ENCODE measurements at regions not wholly inside any gene's neighbourhood (a gene's known extent, or its start where the extent isn't known, plus 50 kb on each side); places are given as distances from the start of the nearest gene placed in this dataset.

GRCh38 chr6:95685822-95686221 lies 108.5 kb downstream of the MANEA start:
- H3K4me3 ChIP-seq (ENCODE audit: low read depth, low read length): no peak overlapping the region
- no peak for TF ChIP-seq CTCF (IDR thresholded peaks at IDR 0.05; ENCODE audit: low read depth, low read length, missing control alignments)
- in situ Hi-C loops (cut with HindIII; ENCODE audit: low sequenced_read_pairs): no loop called here
- no peak for DNase-seq (ENCODE audit: low read depth)

GRCh38 chr6:95686272-95686671 lies 108.9 kb downstream of the MANEA start:
- no peak for DNase-seq (ENCODE audit: low read depth)
- no peak overlapping the region for H3K4me3 ChIP-seq (ENCODE audit: low read depth, low read length)
- no peak for TF ChIP-seq CTCF (IDR thresholded peaks at IDR 0.05; ENCODE audit: low read depth, low read length, missing control alignments)
- in situ Hi-C loops (cut with HindIII; ENCODE audit: low sequenced_read_pairs): no loop called here

- H3K4me3 ChIP-seq (ENCODE audit: low read depth, low read length): no peak overlapping the region
- no peak for TF ChIP-seq CTCF (IDR thresholded peaks at IDR 0.05; ENCODE audit: low read depth, low read length, missing control alignments)
- in situ Hi-C loops (cut with HindIII; ENCODE audit: low sequenced_read_pairs): no loop called here
- no peak for DNase-seq (ENCODE audit: low read depth)
These were observed 109.6 kb downstream of the MANEA start for GRCh38 chr6:95686895-95687294.

- no peak for TF ChIP-seq CTCF (IDR thresholded peaks at IDR 0.05; ENCODE audit: low read depth, low read length, missing control alignments)
- H3K4me3 ChIP-seq (ENCODE audit: low read depth, low read length): no peak overlapping the region
- in situ Hi-C loops (cut with HindIII; ENCODE audit: low sequenced_read_pairs): no loop called here
- no peak for DNase-seq (ENCODE audit: low read depth)
These were observed 110.5 kb downstream of the MANEA start for GRCh38 chr6:95687839-95688238.

GRCh38 chr6:95690328-95690727 lies 113.0 kb downstream of the MANEA start:
- no peak for DNase-seq (ENCODE audit: low read depth)
- TF ChIP-seq CTCF (IDR thresholded peaks at IDR 0.05; ENCODE audit: low read depth, low read length, missing control alignments): no peak
- H3K4me3 ChIP-seq (ENCODE audit: low read depth, low read length): no peak overlapping the region
- in situ Hi-C loops (cut with HindIII; ENCODE audit: low sequenced_read_pairs): no loop called here

- TF ChIP-seq CTCF (IDR thresholded peaks at IDR 0.05; ENCODE audit: low read depth, low read length, missing control alignments): no peak
- in situ Hi-C loops (cut with HindIII; ENCODE audit: low sequenced_read_pairs): no loop called here
- H3K4me3 ChIP-seq (ENCODE audit: low read depth, low read length): no peak overlapping the region
These were observed 115.8 kb downstream of the MANEA start for GRCh38 chr6:95693108-95693507.

GRCh38 chr6:95698271-95698670 lies 120.9 kb downstream of the MANEA start:
- H3K4me3 ChIP-seq (ENCODE audit: low read depth, low read length): no peak overlapping the region
- in situ Hi-C loops (cut with HindIII; ENCODE audit: low sequenced_read_pairs): no loop called here
- DNase-seq (ENCODE audit: low read depth): no peak
- TF ChIP-seq CTCF (IDR thresholded peaks at IDR 0.05; ENCODE audit: low read depth, low read length, missing control alignments): no peak

More at GRCh38 chr6:95693108-95693507, 115.8 kb downstream of the MANEA start:
- no peak for DNase-seq (ENCODE audit: low read depth)

Data from astrocyte of the cerebellum (primary cell).